Activated T-helper 2 cell treated with anti-CD3 and anti-CD28 coated beads, Interferon-gamma antibody, Interleukin-2, Interleukin-4, amounts not matched to agents 10 μg/mL and 5 μg/mL and 100 μg/mL, durations not matched to agents 14 hours and 24 hours and 36 hours (primary cell): ENCODE measurements at regions not wholly inside any gene's neighbourhood (a gene's known extent, or its start where the extent isn't known, plus 50 kb on each side); places are given as distances from the start of the nearest gene placed in this dataset.

Experiments used
- DNase-seq: peaks from one replicate; pipeline ENCODE4 v3.0.0; 2021; ENCODE audit warnings: low spot score
- H3K27ac Mint-ChIP-seq: one replicate; pipeline ENCODE4 v1.8.0; 2021; ENCODE audit warnings: mixed read lengths
- H3K27me3 Mint-ChIP-seq: one replicate; pipeline ENCODE4 v1.8.0; 2021; ENCODE audit warnings: low read depth, mixed read lengths
- H3K36me3 Mint-ChIP-seq: one replicate; pipeline ENCODE4 v1.8.0; 2021; ENCODE audit warnings: low read depth, mixed read lengths
- H3K4me1 Mint-ChIP-seq: one replicate; pipeline ENCODE4 v1.8.0; 2021; ENCODE audit warnings: low read depth, mixed read lengths
- H3K4me3 Mint-ChIP-seq: one replicate; pipeline ENCODE4 v1.8.0; 2021; ENCODE audit warnings: low read depth, mild to moderate bottlenecking, moderate library complexity, mixed read lengths
- H3K9me3 Mint-ChIP-seq: one replicate; pipeline ENCODE4 v1.8.0; 2021; ENCODE audit warnings: mixed read lengths
- intact Hi-C: fragments of 100-400 bp; cut with micrococcal nuclease; formaldehyde crosslinking; loops from one replicate; pipeline ENCODE4 v1.15.1; 2023

- H3K4me3 Mint-ChIP-seq: no peak overlapping the region
- H3K36me3 Mint-ChIP-seq: no peaks in the 10 kb centered on the region
- intact Hi-C loops: no loop called here
- DNase-seq: no peak
- no peaks in the 10 kb centered on the region for H3K9me3 Mint-ChIP-seq
- H3K4me1 Mint-ChIP-seq: no peaks in the 10 kb centered on the region
- no peak overlapping the region for H3K27ac Mint-ChIP-seq
- H3K27me3 Mint-ChIP-seq: no peaks in the 10 kb centered on the region
Observed at GRCh38 chr2:128980475-128980874, 661.8 kb upstream of the HS6ST1 start.

- intact Hi-C loops: no loop called here
- Mint-ChIP-seq H3K4me1 (no peaks in the 10 kb centered on the region), H3K27ac (no peak overlapping the region), H3K9me3 (no peaks in the 10 kb centered on the region), H3K27me3 (no peaks in the 10 kb centered on the region), H3K36me3 (no peaks in the 10 kb centered on the region), H3K4me3 (no peak overlapping the region)
- no peak for DNase-seq
Observed at GRCh38 chr2:128981353-128981752, 662.7 kb upstream of the HS6ST1 start.

GRCh38 chr2:128982001-128982400 is 663.3 kb upstream of the HS6ST1 start:
- no peaks in the 10 kb centered on the region for H3K4me1 Mint-ChIP-seq
- H3K27ac Mint-ChIP-seq: no peak overlapping the region
- no peak overlapping the region for H3K4me3 Mint-ChIP-seq
- DNase-seq: no peak
- H3K36me3 Mint-ChIP-seq: no peaks in the 10 kb centered on the region
- H3K9me3 Mint-ChIP-seq: no peaks in the 10 kb centered on the region
- no peaks in the 10 kb centered on the region for H3K27me3 Mint-ChIP-seq
- intact Hi-C loops: no loop called here

- DNase-seq: no peak
- intact Hi-C loops: no loop called here
- H3K9me3 Mint-ChIP-seq: no peaks in the 10 kb centered on the region
- H3K27ac Mint-ChIP-seq: no peak overlapping the region
- no peaks in the 10 kb centered on the region for H3K36me3 Mint-ChIP-seq
- H3K4me1 Mint-ChIP-seq: no peaks in the 10 kb centered on the region
- no peak overlapping the region for H3K4me3 Mint-ChIP-seq
- H3K27me3 Mint-ChIP-seq: no peaks in the 10 kb centered on the region
Observed at GRCh38 chr2:128982670-128983069, 664.0 kb upstream of the HS6ST1 start.

GRCh38 chr2:128983094-128983493 is 664.4 kb upstream of the HS6ST1 start:
- no peaks in the 10 kb centered on the region for H3K27me3 Mint-ChIP-seq
- intact Hi-C loops: no loop called here
- H3K9me3 Mint-ChIP-seq: no peaks in the 10 kb centered on the region
- H3K4me3 Mint-ChIP-seq: no peak overlapping the region
- DNase-seq: no peak
- no peaks in the 10 kb centered on the region for H3K4me1 Mint-ChIP-seq
- no peaks in the 10 kb centered on the region for H3K36me3 Mint-ChIP-seq
- no peak overlapping the region for H3K27ac Mint-ChIP-seq

- H3K4me1 Mint-ChIP-seq: no peaks in the 10 kb centered on the region
- H3K27ac Mint-ChIP-seq: no peak overlapping the region
- intact Hi-C loops: no loop called here
- no peaks in the 10 kb centered on the region for H3K27me3 Mint-ChIP-seq
- H3K9me3 Mint-ChIP-seq: no peaks in the 10 kb centered on the region
- no peak overlapping the region for H3K4me3 Mint-ChIP-seq
- DNase-seq: no peak
- H3K36me3 Mint-ChIP-seq: no peaks in the 10 kb centered on the region
Observed at GRCh38 chr2:128984081-128984480, 665.4 kb upstream of the HS6ST1 start.

GRCh38 chr2:128984855-128985254 is 666.2 kb upstream of the HS6ST1 start:
- Mint-ChIP-seq H3K27me3 (no peaks in the 10 kb centered on the region), H3K4me3 (no peak overlapping the region), H3K4me1 (no peaks in the 10 kb centered on the region), H3K36me3 (no peaks in the 10 kb centered on the region), H3K9me3 (no peaks in the 10 kb centered on the region), H3K27ac (no peak overlapping the region)
- DNase-seq: no peak
- intact Hi-C loops: no loop called here

GRCh38 chr2:128986026-128986715 is 667.5 kb upstream of the HS6ST1 start:
- no peaks in the 10 kb centered on the region for H3K4me1 Mint-ChIP-seq

GRCh38 chr2:128986867-128987268 is 668.2 kb upstream of the HS6ST1 start:
- Mint-ChIP-seq H3K9me3 (no peaks in the 10 kb centered on the region), H3K36me3 (no peaks in the 10 kb centered on the region), H3K27me3 (peaks cover 14% of the 10 kb centered on the region), H3K4me3 (no peak overlapping the region), H3K4me1 (no peaks in the 10 kb centered on the region), H3K27ac (no peak overlapping the region)
- DNase-seq: no peak
- intact Hi-C loops: no loop called here

More at GRCh38 chr2:128986026-128986715, 667.5 kb upstream of the HS6ST1 start:
- no peak for DNase-seq
- H3K9me3 Mint-ChIP-seq: no peaks in the 10 kb centered on the region
- intact Hi-C loops: no loop called here
- no peak overlapping the region for H3K4me3 Mint-ChIP-seq
- H3K36me3 Mint-ChIP-seq: no peaks in the 10 kb centered on the region
- H3K27me3 Mint-ChIP-seq: peaks cover 8% of the 10 kb centered on the region
- H3K27ac Mint-ChIP-seq: no peak overlapping the region

DNA sequence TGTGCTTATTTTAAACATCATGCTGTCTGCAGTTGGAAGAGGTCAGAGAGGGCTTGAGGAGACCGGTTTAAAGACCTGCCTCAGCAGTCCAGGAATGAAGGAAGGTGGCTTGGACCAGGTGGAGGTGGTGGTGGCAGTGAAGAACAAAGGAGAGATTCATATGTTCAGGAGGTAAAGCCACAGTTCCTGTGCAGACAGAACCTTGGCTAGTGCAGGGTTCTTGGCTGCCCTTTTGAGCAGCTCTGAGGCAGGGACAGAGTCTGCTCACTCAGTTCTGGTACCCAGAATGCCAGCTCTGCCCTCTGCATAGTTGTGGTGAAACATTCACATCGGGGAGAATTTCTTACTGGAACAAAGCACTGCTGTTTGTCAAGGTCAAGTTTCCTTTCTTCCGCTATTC is 669.7 kb upstream of the HS6ST1 start:
- H3K4me3 Mint-ChIP-seq: no peak overlapping the region
- intact Hi-C loops: no loop called here
- H3K36me3 Mint-ChIP-seq: no peaks in the 10 kb centered on the region
- no peak overlapping the region for H3K27ac Mint-ChIP-seq
- H3K4me1 Mint-ChIP-seq: no peaks in the 10 kb centered on the region
- H3K9me3 Mint-ChIP-seq: no peaks in the 10 kb centered on the region
- peaks cover 18% of the 10 kb centered on the region for H3K27me3 Mint-ChIP-seq
- DNase-seq: no peak

- Mint-ChIP-seq H3K9me3 (no peaks in the 10 kb centered on the region), H3K27ac (no peak overlapping the region), H3K36me3 (no peaks in the 10 kb centered on the region), H3K4me1 (no peaks in the 10 kb centered on the region), H3K27me3 (peaks cover 18% of the 10 kb centered on the region), H3K4me3 (no peak overlapping the region)
- no peak for DNase-seq
- intact Hi-C loops: no loop called here
Observed at GRCh38 chr2:128988967-128989366, 670.3 kb upstream of the HS6ST1 start.

DNA sequence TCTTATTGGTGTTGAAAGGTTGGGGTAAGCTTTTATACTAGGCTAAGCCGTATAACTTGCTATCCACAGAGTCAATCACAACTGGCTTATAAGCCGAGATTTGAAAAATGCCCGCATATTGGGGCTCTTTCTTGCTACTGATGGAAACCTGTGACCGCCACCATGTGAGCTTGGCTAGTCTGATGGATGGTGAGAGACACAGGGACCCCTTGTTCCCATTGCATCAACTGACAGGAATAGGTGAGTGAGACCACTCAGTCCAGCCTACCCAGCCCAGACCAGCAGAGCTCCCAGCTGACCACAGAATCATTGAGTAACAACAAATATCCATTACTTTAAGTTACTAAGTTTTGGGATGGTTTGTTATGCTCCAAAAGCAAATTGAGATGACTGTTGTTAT is 676.4 kb upstream of the HS6ST1 start:
- Mint-ChIP-seq H3K27ac (no peak overlapping the region), H3K4me1 (no peaks in the 10 kb centered on the region), H3K9me3 (no peaks in the 10 kb centered on the region), H3K27me3 (peaks cover 17% of the 10 kb centered on the region), H3K36me3 (no peaks in the 10 kb centered on the region), H3K4me3 (no peak overlapping the region)
- no peak for DNase-seq
- intact Hi-C loops: no loop called here

DNA sequence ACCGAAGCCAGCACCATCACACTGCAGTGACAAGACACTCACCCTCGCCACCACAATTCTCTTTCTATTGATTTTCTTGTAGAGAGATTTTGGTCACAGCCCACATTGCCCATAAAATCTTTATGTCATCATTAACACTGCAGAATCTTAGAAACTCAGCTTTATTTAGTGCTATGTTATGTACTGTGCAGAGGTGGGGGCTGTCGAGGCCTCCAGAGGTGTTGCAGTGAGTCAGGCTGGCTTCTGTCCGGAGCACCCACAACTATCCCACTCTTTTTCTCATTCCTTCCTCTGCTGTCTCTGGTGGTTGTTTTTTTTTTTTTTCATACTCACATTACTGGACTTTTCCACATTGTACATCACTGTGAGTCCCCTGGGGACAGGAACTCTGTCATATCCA is 677.4 kb upstream of the HS6ST1 start:
- Mint-ChIP-seq H3K27me3 (peaks cover 10% of the 10 kb centered on the region), H3K4me1 (no peaks in the 10 kb centered on the region), H3K27ac (no peak overlapping the region), H3K4me3 (no peak overlapping the region), H3K36me3 (no peaks in the 10 kb centered on the region), H3K9me3 (no peaks in the 10 kb centered on the region)
- intact Hi-C loops: no loop called here
- DNase-seq: no peak
